Activated CD4-positive, alpha-beta T cell treated with anti-CD3 and anti-CD28 coated beads, Interleukin-2, amount 50 U/mL, for 48 hours (primary cell): ENCODE measurements at regions not wholly inside any gene's neighbourhood (a gene's known extent, or its start where the extent isn't known, plus 50 kb on each side); places are given as distances from the start of the nearest gene placed in this dataset.
"Not testable (repeated sequence)": the region's sequence is repeated elsewhere in the genome, so short reads cannot be mapped to it uniquely, and the experiment has no call there.

ENCODE experiments used
- DNase-seq, 2 experiments: peaks; one replicate each; pipeline ENCODE4 v3.0.0-alpha.2; 2020

DNA sequence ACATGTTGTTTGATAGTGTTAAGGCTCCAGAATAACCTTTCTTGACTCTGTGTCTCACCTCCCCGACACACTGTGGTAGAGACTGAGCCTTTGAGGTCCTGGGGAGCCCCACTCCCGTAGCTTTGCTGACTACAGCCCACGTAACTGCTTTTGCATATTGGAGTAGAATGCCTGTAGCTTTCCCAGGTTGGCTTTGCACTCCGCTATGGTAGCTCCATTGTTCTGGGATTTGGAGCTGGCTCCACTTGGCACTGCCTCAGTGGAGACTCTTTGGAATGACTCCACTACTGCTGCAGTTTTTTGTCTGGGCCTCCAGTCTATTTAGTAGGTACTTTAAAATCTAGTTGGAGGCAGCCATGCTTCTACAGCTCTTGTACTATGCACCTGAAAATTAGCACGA, 56.2 kb upstream of the ANXA1 start:
- DNase-seq: no peak

DNA sequence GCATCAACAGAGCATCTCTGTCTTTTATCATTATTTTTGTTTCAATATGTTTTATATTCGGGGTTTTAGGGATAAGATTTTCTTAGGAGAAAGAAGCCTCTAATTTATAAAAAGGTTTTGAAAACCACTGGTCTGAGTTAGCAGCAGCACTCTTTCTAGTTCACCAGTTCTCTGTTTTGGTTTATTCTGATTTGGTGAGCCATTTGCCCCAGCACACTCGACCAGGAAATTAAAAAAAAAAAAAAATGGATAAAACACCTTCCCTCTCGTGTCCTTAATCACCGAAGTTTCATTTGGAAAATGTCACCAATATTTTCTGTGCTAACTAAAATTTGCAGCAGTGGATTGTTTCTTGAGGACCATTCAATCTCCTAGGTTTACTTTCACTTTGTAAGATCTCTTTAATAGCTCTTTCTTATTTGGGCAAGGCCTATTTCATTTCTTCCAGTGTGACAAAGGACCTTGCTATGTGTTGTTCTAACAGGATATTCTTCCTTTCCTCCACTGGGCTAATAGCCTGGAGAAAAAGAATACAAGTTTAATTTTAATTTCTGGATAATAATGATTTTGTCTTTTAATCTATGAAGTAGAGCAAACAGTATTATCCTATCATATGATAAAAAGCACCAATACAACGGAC, 57.8 kb upstream of the ANXA1 start:
- no peak for DNase-seq

DNA sequence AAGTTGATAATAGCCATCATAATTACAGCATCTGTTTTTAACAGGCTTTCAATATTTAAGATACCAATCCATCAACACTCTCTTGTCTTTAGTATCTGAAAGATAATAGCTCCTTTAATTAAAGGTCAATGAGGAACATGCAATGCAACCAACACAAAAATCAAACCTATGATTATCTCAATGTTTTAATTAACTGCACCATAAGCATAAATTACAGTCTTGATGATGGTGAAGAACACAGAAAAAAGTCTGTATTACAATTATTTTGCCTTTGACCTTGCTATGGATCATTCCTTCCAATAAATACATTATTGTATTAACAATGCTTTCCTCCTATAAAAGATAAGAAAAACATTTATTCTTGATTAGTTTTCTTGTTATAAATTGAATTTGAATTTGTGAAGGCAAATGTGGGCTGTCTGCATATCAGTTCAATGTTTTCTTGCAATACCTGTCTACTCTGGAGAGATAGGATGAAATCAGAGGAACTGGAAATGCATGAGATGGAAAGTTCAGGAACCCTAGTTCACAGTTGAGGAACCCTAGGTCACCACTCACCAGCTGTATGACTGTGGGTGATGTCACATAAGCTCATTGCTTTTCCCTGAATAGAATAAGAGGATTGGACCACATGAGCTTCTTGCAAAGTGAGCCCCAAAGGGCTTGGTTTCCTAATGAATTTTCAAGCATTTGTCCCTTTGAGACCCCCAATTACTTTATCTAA, 58.5 kb upstream of the ANXA1 start:
- no peak for DNase-seq

DNA sequence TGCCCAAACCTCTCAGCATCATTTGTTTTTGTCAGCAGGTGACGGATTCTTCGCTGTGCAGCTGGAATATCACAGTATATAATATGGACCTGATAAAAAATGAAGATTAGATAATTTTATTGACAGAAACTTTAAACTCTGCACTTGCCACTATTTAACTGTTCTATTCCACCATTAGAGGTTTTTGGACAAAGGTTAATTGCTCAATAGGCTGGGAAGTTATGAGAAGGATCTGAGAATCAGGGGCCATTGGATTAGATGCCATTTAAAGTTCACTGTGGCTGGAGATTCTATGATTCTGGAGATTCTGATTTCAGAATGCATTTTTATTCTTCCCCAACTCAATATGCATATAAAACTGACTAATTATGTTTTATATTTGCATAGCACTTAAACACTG, 59.8 kb upstream of the ANXA1 start:
- no peak for DNase-seq

DNA sequence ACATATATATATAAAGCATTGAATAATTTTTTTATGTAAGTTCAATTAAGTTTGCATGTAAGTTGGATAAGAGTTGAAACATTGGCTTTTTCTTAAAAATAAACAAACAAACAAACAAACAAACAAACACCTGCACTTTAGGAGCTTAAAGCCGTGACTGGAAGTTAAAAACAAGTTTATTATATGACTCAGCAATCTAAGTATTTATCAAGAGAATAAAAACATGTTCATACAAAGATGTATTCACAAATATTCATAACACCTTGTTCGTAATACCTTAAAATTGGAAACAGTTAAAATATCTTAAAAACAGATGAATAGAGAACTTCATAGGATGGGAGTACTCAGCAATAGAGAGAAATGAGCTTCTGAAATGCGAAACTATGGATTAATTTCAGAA, 61.5 kb upstream of the ANXA1 start:
- no peak for DNase-seq

DNA sequence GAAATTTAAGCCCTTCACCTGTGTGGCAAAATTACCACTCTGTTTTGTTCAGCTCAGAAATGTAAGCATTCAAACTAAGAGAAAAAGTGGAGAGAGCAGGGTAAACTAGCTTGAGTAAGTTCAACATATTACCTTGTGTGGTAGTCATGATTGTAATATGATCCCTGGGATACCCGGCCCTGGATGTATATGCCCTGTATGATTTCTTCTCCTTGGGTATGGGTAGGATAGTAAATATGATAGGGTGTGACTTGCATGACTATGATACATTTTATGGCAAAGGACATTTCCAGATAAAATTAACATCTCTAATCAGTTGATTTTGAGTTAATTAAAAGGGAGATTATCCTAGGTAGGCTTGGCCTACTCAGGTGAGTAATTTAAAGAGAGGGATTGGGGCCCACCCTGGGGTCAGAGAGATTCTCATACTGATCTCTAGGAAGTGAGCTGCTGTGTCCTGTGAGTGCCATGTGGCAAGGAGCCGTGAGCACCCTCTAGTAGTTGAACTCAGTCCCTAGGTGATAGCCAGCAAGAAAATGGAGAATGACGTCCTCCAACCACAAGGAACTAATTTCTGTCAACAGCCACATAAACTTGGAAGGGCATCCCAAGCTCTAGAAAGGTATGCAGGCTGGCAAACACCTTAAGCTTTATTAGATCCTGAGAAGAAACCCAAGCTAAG, 62.2 kb upstream of the ANXA1 start:
- no peak for DNase-seq

DNA sequence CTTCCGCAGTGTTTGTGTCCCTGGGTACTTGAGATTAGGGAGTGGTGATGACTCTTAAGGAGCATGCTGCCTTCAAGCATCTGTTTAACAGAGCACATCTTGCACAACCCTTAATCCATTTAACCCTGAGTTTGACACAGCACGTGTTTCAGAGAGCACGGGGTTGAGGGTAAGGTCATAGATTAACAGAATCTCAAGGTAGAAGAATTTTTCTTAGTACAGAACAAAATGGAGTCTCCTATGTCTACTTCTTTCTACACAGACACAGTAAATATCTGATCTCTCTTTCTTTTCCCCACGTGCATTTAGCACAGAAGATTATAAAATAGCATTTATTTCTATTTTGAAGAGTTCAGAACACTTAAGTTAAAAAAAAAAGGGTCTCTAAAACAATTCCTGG, 63.8 kb upstream of the ANXA1 start:
- not testable (repeated sequence) for DNase-seq

DNA sequence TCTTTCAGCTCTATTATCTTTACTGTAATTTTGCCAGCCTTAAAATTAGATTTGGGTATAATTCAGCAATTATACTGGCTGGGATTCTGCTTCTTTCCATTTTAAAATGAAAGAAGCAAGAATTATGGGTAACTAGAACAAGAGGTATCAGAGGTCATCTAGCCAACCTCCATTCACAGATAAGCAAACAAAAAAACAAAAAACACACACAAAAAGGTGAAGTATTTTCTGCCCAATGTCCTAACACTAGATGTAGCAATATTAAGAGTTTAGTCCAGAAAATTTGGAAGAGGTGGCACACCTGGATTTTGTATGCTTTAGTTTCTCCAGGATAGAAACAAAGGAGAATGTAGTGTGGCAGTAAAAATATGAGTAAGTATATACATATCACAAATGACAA, 68.1 kb upstream of the ANXA1 start:
- no peak for DNase-seq

DNA sequence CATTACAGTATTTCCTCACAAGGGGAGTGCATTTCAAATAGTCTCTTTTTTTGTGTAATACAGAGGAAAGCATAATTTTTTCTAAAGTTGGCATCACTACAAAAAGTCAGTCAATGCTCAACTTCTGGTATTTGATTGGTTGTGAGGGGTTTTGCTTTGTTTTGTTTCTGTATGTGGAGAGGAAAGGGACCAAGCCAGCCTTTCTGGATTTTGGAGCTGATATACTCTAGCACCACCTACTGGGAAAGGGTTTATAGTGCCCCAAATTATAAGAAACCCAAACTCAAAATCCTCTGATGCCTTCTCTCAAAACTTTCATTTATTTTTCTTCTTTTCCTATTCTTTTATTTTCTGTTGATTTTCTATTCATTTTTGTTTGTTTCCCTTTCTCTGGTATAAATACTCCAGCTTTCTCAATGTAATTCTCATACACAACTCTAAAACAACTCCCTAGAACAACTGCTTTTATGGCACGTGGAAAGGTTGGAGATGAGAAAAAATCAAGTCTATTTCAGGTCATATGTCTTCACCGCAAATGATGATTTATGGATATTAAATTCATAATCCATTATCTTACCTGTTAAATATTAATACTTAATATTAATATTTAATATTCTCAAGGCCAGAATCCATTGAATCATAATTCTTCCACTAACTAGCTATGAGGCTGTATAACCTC, 69.5 kb upstream of the ANXA1 start:
- DNase-seq: no peak

DNA sequence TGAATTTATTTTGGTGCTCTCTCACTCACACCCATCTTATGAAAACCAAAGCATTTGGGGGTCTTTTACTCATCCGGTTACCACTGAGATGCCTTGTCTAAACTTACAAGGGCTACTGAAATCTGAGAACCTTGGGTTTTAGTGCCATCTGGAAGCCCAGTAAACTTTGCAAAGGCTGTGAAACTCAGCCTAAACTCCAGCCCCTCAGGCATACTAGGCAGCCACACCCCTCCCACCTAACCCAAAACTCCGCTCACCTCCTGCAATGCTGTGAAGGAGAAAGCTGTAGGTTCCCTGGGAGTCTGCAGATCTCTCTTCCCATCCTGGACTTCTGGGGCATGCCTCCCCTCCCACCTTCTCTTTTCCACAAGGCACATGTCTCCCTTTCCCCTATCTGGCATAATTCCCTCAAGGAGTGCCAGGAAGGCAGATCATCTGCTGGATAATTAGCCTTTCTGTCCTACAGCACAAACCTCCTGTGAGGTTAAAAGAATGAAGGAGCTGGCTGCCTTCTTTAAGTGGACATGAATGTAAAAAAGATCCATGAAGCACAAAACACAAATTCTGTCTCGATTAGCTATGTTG, 71.5 kb upstream of the ANXA1 start:
- DNase-seq: no peak

DNA sequence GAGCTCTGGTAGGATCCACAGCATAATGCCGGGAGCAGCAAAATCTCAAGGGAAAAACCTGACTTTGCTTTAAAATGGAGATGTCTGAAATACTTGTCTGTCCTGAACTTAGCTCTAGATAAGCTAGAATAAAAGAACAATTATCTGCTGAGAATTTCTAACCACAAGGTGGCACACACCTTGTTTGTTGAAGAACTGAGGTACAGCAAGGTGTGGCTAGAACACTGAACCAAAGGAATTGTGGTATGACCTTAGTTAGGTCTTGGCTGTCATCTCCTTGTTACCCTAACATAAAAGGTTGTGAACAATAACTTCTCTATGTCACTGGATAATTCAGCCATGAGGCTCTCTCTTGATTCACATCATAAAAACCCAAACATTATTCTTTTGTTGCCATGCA, 72.3 kb upstream of the ANXA1 start:
- no peak for DNase-seq

DNA sequence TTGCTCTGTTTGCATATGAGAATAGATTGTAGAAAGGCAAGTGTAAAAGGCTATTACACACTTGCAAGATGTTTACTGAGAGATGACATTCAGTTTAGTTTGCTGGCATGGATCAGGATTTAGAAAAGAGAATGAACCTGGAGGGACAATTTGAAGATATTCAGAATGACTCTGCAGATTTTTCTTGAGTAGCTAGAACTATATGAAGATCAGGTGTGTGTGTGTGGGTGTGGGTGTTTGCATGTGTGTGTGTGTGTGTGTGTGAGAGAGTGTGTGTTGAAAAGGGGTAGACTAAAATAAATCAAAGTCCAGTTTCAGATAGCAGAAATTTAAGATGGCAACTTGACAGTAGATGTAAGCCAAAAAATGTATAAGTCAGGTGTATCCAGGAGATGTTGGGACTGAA, 74.0 kb upstream of the ANXA1 start:
- DNase-seq: no peak

DNA sequence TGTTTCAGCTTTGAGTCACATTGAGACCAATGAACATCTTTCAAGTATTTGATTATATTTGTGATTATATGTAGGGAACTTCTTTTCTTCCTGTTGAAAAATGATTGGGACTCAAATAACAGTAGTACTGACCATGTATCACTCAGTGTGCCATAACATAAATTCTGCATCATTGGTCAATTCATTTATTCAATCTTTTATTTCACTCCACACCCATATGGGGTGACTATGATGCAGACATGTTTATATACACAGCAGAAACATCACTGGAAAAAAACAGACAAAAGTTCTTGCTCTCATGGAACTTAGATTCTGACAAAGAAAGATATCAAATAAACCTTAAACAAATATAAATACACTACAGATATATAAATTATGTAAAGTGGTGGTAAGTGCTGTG, 74.7 kb upstream of the ANXA1 start:
- no peak for DNase-seq

DNA sequence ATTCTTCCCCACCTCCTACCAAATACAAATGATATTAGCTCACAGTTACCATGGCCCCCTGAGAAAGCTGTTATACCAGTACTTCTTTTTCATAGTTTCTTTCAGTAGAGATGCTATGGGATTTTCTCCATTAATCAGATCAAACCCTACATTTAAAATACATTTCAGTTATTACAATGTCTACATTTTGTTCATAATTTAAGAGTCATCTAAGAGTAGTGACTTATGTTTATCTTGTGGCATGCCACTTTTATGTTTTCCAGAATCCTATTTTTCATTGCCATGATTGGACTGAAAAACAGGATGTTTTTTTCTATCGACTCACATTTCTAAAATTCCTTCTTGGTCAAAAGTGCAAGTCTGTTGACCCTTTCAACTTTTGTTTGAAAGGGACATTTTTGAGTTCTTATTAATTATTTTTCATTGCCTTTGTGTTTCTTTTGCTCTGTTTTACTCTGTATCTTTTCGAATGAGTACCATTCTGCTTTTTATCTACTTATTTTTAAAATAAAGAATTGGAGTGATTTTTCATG, 77.4 kb upstream of the ANXA1 start:
- no peak for DNase-seq

DNA sequence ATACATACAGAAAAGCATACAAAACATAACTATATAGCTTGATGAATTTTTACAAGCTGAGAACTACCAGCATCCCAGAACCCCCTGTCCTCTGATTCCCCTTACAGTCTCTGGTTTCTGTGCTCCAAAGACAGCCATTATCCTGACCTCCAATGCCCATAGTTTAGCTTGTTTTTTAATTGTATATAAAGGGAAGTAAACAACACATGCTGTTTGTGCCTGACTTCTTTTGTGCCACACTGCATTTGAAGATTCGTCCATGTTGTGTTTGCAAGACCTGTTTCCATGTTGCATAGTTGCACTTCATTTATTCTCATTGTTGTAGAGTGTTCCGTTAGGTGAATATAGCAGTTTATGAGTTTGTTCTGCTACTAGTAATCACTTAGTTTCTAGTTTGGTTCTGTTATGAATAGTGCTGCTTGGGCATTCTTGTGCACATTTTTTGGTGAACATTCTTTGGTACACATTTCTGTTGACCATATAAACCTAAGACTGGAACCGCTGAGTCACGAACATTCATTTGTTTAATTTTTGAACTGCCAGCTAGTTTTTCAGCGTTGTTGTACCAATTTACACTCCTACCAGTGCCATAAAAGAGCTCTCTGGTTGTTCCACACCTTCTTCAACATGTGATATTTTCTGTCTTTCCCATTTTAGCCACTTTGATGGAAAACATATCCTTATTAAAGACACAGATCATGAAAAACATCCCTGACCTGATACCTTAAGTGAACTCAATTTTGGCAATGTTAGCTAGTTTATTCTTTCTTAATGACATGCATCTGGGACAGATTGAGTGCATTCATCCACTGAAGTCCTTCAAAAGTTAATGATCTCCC, 78.1 kb upstream of the ANXA1 start:
- DNase-seq: no peak

DNA sequence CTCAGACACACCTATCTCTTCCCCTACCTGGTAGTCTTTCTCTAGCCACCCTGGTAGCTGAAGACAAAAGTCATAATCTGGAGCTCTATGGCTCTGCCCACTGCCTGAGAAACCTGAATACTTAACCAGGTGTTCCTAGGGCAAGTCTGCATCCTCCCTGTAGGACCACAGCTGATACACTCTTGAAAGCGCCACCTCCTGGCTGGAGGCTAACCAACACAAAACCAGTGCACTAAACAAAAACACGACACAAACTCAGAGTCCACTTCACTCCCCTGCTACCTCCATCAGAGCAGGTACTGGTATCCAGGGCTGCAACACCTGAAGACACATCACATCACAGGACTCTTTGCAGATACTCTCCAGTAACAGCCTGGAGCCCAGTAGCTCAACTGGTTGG, 84.6 kb upstream of the ANXA1 start:
- no peak for DNase-seq

DNA sequence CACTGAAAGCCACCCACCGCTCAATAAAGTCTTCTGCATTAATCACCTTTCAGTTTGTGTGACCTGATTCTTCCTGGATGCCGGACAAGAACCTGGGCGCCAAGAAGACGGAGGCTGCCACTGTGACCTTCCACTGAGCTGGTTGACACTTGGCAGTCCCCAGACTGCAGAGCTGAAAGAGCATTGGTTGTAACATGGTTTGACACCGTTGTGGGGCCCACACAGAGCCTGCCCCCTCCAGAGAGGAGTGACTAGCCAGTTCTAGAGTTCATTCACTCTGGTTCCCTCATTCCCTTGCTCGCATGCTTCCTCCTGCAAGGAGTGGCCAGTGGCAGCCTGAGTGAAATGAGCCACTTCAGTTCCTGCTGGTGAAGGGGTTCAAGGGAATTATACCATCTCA, 86.2 kb upstream of the ANXA1 start:
- no peak for DNase-seq

DNA sequence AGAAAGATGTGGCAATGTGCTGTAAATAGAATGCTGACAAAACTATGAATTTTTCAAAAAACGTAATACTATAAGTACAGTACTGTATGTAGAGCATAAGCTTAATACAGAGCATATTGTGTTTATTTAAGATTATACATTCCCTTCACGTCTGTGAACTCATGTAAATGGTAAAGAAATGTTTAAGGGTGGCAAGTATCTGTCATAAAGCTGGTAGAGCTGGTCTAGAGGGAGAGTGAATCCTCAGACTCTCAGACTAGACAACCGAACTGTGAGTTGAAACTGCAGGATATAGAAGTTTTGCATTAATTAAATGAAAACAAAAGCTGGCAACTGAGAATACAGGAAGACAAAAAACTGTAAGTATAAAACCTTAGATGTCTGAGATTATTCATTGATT, 87.3 kb upstream of the ANXA1 start:
- DNase-seq: no peak

DNA sequence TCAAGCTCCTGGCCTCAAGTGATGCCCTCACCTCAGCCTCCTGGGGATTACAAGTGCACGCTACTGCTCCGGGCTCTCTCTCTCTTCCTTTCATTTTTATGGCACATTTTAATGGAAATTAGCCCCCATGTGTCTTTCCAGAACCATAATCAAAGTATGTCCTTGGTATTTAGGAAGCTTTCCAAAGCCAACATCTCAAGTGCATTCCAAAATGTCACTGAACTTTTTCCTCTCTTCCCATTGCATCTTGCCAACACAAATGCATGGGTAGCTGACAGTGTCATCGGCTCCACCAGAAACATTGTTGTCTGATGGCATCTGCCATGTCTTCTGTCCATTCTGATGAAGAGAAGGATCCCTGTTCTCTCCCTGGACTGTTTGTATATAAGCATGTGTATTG, 90.5 kb upstream of the ANXA1 start:
- DNase-seq: no peak

DNA sequence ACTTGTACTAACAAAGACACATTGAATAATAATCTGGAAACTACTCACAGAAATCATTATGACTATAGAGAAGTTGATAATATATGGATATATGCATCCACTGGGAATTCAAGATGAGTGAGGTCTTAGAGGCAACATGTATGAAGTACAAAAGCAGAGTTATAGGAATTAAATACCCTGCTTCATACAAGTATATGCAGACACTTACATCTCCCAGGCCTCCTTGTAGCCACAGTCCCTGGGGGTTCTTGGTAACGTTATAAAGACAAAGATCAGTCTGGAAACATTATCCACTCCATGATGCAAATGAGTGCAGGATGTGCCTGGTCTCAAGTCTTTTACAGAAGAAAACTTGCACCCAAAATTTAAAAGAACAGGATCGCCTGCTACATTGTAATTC, 92.4 kb upstream of the ANXA1 start:
- no peak for DNase-seq

DNA sequence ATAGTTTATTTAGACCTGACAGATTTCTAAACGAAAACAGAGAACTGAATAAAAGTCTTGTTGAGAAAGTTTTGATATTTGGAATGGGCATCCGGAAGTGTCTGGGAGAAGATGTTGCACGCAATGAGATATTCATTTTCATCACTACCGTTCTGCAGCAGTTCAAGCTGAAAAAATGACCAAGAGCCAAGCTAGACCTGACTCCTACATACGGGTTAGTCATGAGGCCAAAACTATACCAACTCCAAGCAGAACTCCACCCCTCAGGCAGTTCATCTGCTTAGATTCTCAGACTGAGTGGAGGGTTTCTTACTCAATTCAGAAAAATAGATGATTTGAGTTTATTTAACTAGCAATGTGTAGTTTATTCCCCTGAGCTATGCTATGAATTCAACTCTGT, 95.4 kb upstream of the ANXA1 start:
- DNase-seq: no peak

DNA sequence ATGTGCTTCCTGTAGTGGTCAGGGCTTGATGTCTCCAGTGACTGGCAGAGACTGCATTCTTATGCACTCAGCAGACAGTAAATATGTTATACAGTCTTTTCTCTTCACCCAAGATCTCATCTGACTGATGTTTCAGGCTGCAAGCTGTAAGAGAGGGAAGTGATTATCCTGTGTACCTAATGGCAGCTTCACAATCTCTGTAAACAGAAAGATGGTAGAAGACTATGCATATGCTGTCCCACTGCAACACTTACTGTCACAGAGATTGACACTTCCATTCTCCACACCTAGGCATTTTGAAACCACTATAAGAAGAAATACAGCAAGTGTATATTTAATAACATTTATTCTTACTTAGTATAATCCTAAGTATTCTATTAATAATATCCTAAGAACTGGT, 97.6 kb upstream of the ANXA1 start:
- DNase-seq: no peak
